Skeletal muscle tissue (tissue), 3 donors: ENCODE measurements at regions not wholly inside any gene's neighbourhood (a gene's known extent, or its start where the extent isn't known, plus 50 kb on each side); places are given as distances from the start of the nearest gene placed in this dataset.

Experiments
- H3K27ac ChIP-seq: one replicate; pipeline ENCODE4 v1.7.0; 2013; ENCODE audit warnings: mild to moderate bottlenecking, low read depth, low read length, inconsistent platforms
- H3K27me3 ChIP-seq, 3 donors: one replicate each; pipeline ENCODE4 v1.7.0; 2013; ENCODE audit warnings: low read length in 3 of 3; ENCODE audit not compliant: control insufficient read depth in 3 of 3, insufficient read depth in 3 of 3
- H3K36me3 ChIP-seq, 3 donors: one replicate each; pipeline ENCODE4 v1.7.0; 2013; ENCODE audit warnings: low read length in 3 of 3; ENCODE audit not compliant: control insufficient read depth in 3 of 3, insufficient read depth in 3 of 3
- H3K4me1 ChIP-seq, 3 donors: one replicate each; pipeline ENCODE4 v1.7.0; 2013; ENCODE audit warnings: low read length in 3 of 3, mild to moderate bottlenecking in 3 of 3; ENCODE audit not compliant: control insufficient read depth in 3 of 3, insufficient read depth in 3 of 3
- H3K4me3 ChIP-seq, 3 donors: one replicate each; pipeline ENCODE4 v1.7.0; 2013; ENCODE audit warnings: low read length in 3 of 3
- H3K9ac ChIP-seq, 3 donors: one replicate each; pipeline ENCODE4 v1.7.0; 2013; ENCODE audit warnings: low read length in 3 of 3, mild to moderate bottlenecking in 3 of 3, moderate library complexity in 2 of 3, low read depth in 1 of 3
- H3K9me3 ChIP-seq, 3 donors: one replicate each; pipeline ENCODE4 v1.7.0; 2013; ENCODE audit warnings: low read length in 3 of 3; ENCODE audit not compliant: control insufficient read depth in 3 of 3
- donor health status: Osteomylitis.

DNA sequence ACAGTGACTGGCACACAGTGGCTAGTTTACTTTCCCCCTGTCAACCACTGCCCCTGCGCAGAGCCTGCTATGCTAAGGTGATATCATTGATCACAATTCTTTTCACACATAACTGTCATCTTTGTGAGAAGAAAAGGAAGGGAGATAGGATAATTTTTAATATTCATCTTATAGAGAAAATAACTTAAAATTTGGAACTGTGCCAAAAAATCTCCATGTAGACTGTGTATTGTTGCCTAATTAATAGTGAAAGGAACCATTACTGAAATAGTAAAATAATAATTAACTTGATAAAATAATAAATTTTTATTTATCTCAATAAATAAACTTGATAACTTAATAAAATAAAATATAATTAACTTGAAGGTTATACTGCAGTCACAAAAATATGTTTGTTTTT, 1069.4 kb downstream of the C4orf33 start:
- no peaks in the 10 kb centered on the region for H3K9me3 ChIP-seq
- H3K27me3 ChIP-seq: no peaks in the 10 kb centered on the region
- H3K36me3 ChIP-seq: no peaks in the 10 kb centered on the region
- no peak overlapping the region for H3K4me3 ChIP-seq
- H3K4me1 ChIP-seq: no peaks in the 10 kb centered on the region
- H3K27ac ChIP-seq: no peak overlapping the region
- H3K9ac ChIP-seq: no peak overlapping the region

DNA sequence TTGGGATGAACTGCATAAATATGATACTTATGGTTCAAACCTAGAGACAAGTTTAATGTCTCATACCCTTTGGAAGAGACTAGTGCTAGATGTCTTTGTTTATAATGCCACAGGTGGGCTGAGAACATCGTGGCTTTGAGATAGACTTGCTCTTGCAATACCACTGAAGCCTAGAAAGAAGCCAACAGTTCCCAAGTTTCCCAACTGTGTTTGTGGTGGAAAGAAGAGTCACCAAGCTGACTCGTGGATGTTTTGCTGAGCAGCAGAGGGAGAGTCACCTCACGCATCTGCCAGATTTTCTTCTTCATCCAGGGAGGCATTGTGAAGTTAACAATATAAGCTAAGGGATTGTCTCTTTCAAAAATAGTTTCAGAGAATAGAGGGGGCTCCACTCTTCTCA, 1076.2 kb downstream of the C4orf33 start:
- no peak overlapping the region for H3K27ac ChIP-seq
- no peaks in the 10 kb centered on the region for H3K4me1 ChIP-seq
- H3K36me3 ChIP-seq: no peaks in the 10 kb centered on the region
- H3K4me3 ChIP-seq: no peak overlapping the region
- no peaks in the 10 kb centered on the region for H3K27me3 ChIP-seq
- no peaks in the 10 kb centered on the region for H3K9me3 ChIP-seq
- H3K9ac ChIP-seq: no peak overlapping the region

DNA sequence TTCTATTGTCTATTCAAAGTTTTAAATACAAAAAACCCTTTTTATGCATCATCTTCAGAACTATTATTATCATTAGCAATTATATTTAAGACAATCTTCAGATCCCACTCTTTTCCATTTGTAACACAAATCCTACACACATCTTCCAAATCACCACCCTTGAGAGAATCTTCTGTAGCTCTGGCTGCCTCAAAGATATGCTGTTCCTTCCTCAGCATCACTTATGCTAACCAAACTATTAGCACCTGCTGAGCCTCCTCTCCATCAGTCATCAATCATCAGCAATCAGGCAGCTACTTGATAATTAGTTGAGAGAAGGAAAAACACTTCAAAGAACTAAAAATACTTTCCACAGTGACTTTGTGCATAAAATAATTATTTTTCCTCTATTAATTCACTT, 1082.2 kb downstream of the C4orf33 start:
- no peaks in the 10 kb centered on the region for H3K27me3 ChIP-seq
- no peak overlapping the region for H3K27ac ChIP-seq
- no peak overlapping the region for H3K9ac ChIP-seq

DNA sequence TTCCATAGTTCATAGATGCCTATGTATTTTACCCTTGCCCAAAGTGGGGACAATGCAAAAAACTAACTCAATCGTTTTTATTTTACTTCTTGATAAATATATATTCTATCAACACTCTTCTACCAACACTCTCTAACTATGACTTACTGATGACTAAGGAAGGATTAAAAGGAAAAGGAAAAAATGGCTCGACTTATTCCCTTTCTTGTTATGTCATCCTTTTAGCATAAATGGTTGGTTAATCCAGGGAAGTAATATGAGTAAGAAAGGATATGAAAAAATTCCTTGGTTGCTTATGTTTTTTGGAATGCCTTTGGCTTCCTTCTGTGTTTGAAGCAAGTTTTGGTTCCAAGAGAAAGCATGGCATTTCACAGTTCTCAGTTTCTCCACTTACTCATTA, 1087.1 kb downstream of the C4orf33 start:
- Histone ChIP-seq H3K4me3 (no peak overlapping the region), H3K27ac (no peak overlapping the region), H3K9ac (no peak overlapping the region)

More for the DNA sequence above, 1082.2 kb downstream of the C4orf33 start:
- Histone ChIP-seq H3K36me3 (no peaks in the 10 kb centered on the region), H3K4me1 (no peaks in the 10 kb centered on the region), H3K4me3 (no peak overlapping the region), H3K9me3 (no peaks in the 10 kb centered on the region)

DNA sequence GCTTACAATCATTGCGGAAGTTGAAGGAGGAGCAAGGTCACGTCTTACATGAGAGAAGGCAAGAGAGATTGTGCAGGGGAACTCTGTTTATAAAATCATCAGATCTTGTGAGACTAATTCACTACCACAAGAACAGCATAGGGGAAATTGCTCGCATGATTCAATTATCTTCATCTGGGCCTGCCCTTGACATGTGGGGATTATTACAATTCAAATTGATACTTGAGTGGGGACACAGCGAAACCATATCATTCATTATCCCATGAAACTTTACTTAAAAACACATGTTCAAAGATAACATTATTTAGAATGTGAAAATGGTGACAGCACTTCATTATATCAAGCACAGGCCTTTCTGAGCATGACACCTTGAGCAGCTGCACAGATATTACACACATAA, 1087.8 kb downstream of the C4orf33 start:
- H3K36me3 ChIP-seq: no peaks in the 10 kb centered on the region
- H3K9me3 ChIP-seq: no peaks in the 10 kb centered on the region
- no peak overlapping the region for H3K4me3 ChIP-seq
- H3K4me1 ChIP-seq: no peaks in the 10 kb centered on the region
- H3K27ac ChIP-seq: no peak overlapping the region
- H3K9ac ChIP-seq: no peak overlapping the region
- no peaks in the 10 kb centered on the region for H3K27me3 ChIP-seq

More for the DNA sequence above, 1087.1 kb downstream of the C4orf33 start:
- Histone ChIP-seq H3K36me3 (no peaks in the 10 kb centered on the region), H3K4me1 (no peaks in the 10 kb centered on the region), H3K9me3 (no peaks in the 10 kb centered on the region), H3K27me3 (no peaks in the 10 kb centered on the region)

DNA sequence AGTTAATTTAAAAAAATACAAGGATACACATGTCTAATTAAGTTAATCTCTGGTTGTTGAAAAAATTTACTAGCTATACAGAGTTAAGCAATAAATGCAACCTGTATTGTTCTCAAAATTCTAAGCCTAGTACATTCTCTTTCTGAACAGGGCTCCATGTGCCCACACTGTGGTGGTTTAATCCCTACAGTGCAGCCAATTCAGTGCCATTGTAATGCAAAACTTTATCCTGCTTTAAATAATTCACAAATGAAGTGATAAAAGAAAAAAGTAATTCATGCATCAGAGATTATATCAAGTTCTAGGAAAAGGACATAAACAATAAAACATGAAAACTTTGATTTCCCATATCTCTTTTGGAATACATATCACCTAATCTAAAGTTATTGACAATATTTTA, 1089.2 kb downstream of the C4orf33 start:
- Histone ChIP-seq H3K27me3 (no peaks in the 10 kb centered on the region), H3K4me1 (no peaks in the 10 kb centered on the region), H3K9me3 (no peaks in the 10 kb centered on the region), H3K27ac (no peak overlapping the region), H3K9ac (no peak overlapping the region), H3K36me3 (no peaks in the 10 kb centered on the region), H3K4me3 (no peak overlapping the region)

DNA sequence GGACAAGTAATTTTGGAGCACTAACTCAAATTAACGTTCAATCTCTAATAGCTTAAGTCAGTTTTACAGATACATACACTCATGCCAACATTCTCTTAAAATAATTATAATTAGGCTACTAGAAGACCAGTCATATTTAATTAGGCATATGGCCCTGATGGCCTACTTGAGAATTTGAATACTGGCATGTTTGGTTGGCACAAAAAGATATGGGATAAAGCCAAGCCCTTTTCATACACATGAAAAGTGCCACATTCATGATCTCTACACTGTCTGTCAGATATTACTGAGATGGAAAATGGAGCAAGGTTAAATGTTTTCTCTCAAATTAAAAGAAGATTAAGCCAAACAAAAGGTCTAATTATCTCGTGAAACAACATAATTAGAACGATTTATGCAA, 1091.0 kb downstream of the C4orf33 start:
- no peak overlapping the region for H3K4me3 ChIP-seq
- no peaks in the 10 kb centered on the region for H3K27me3 ChIP-seq
- H3K36me3 ChIP-seq: no peaks in the 10 kb centered on the region
- H3K4me1 ChIP-seq: no peaks in the 10 kb centered on the region
- H3K9me3 ChIP-seq: no peaks in the 10 kb centered on the region
- no peak overlapping the region for H3K9ac ChIP-seq
- no peak overlapping the region for H3K27ac ChIP-seq

DNA sequence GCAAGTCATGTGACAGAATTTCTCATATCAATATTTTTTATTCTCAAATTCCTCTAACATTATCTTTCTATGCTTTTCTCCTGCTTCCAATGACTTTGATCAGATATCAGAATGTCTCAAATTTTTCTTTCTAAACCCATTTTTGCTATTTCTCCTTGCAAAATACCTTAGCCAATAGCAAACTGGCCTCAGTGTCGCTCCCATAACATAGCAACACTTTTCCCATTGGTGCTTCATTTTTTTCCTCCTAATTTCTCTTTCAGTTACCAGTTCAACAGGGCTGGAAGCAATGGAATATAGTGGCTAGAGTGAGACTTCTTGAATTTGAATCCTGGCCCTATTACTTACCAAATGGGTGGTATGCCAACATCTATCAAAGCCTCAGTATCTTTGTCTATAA, 1091.6 kb downstream of the C4orf33 start:
- H3K27ac ChIP-seq: no peak overlapping the region
- no peak overlapping the region for H3K9ac ChIP-seq
- H3K27me3 ChIP-seq: no peaks in the 10 kb centered on the region
- H3K9me3 ChIP-seq: no peaks in the 10 kb centered on the region
- H3K4me3 ChIP-seq: no peak overlapping the region
- H3K4me1 ChIP-seq: no peaks in the 10 kb centered on the region
- H3K36me3 ChIP-seq: no peaks in the 10 kb centered on the region

DNA sequence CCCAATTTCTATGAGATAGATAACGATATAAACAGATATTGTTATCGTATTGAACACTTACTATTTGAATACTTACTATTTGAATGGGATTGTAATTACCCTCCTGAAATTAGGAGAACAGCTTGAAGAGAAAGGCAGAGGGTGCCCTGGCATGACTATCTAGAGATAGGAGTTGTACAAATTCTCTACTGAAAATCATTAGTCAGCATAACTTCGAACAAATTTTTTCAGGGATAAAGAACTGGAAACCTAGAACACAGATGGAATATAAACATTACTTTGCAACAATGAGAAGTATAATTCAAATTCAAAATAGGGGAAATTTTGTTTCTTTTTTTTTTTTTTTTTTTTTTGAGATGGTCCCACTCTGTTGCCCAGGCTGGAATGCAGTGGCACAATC, 1096.8 kb downstream of the C4orf33 start:
- Histone ChIP-seq H3K27ac (no peak overlapping the region), H3K9me3 (no peaks in the 10 kb centered on the region), H3K4me1 (no peaks in the 10 kb centered on the region), H3K4me3 (no peak overlapping the region), H3K9ac (no peak overlapping the region), H3K36me3 (no peaks in the 10 kb centered on the region), H3K27me3 (no peaks in the 10 kb centered on the region)

DNA sequence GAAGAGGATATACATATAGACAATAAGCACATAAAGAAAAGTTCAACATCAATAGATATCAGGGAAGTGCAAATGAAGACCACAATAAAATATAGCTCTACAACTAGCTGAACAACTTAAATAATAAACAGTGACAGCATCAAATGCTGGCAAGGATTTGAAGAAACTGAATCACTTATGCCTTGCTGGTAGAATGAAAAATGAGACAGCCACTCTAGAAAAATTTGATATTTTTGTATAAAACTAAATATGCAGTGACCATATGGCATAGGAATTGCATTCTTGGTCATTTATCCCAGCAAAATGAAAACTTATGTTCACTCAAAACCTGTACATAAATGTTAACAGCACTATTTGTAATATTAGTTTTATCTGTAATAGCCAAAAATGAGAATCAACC, 1102.0 kb downstream of the C4orf33 start:
- Histone ChIP-seq H3K9me3 (peaks cover 0 to 10% (median 0%) of the 10 kb centered on the region in 3 donors), H3K4me1 (no peaks in the 10 kb centered on the region), H3K27ac (no peak overlapping the region)

DNA sequence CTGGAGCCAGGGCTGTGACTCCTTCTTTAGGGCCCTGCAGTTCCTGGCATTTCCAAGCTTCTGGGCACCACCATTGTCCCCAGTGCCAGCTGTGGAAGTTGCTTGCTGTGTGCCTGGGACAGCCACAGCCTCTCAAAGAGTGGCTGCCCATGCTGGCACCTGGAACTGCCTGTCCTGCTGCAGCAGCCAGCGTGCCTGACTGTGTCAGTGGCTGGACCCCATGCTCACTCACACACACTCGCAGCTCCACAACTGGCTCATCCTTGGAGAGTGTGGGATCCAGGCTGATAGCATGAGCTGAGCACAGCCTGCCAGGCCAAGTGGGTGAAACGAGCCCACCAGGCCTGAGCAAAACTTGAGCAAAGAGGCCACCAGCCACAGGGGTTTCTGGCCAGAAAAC, 1107.6 kb downstream of the C4orf33 start:
- Histone ChIP-seq H3K27ac (no peak overlapping the region), H3K9ac (no peak overlapping the region), H3K4me3 (no peak overlapping the region), H3K36me3 (no peaks in the 10 kb centered on the region), H3K9me3 (peaks cover 0 to 10% (median 0%) of the 10 kb centered on the region in 3 donors), H3K4me1 (no peaks in the 10 kb centered on the region), H3K27me3 (no peaks in the 10 kb centered on the region)

More for the DNA sequence above, 1102.0 kb downstream of the C4orf33 start:
- Histone ChIP-seq H3K36me3 (no peaks in the 10 kb centered on the region), H3K27me3 (no peaks in the 10 kb centered on the region), H3K4me3 (no peak overlapping the region), H3K9ac (no peak overlapping the region)
